ENCODE measurements at regions not wholly inside any gene's neighbourhood (a gene's known extent, or its start where the extent isn't known, plus 50 kb on each side); places are given as distances from the start of the nearest gene placed in this dataset.

GRCh38 chr6:145415616-145416015, 319.7 kb downstream of the EPM2A start:
- H3K4me3 ChIP-seq (ENCODE audit: low read length): no peak overlapping the region
- no peak overlapping the region for H3K27ac ChIP-seq (ENCODE audit: low read length)
- H3K9ac ChIP-seq (ENCODE audit: low read depth, low read length): no peak overlapping the region
- H3K27me3 ChIP-seq (ENCODE audit: insufficient read depth, low read length): no peaks in the 10 kb centered on the region
- H3K36me3 ChIP-seq (ENCODE audit: insufficient read depth, low read depth, low read length): no peaks in the 10 kb centered on the region
- H3K4me1 ChIP-seq (ENCODE audit: insufficient read depth, low read length): no peaks in the 10 kb centered on the region
- no peaks in the 10 kb centered on the region for H3K9me3 ChIP-seq (ENCODE audit: insufficient read depth, low read depth, low read length)

- H3K4me3 ChIP-seq (ENCODE audit: low read length): no peak overlapping the region
- H3K4me1 ChIP-seq (ENCODE audit: insufficient read depth, low read length): no peaks in the 10 kb centered on the region
- no peaks in the 10 kb centered on the region for H3K36me3 ChIP-seq (ENCODE audit: insufficient read depth, low read depth, low read length)
- no peak overlapping the region for H3K9ac ChIP-seq (ENCODE audit: low read depth, low read length)
- no peaks in the 10 kb centered on the region for H3K27me3 ChIP-seq (ENCODE audit: insufficient read depth, low read length)
- no peaks in the 10 kb centered on the region for H3K9me3 ChIP-seq (ENCODE audit: insufficient read depth, low read depth, low read length)
- H3K27ac ChIP-seq (ENCODE audit: low read length): no peak overlapping the region
These were observed 314.7 kb downstream of the EPM2A start for GRCh38 chr6:145420599-145420998.

- no peak overlapping the region for H3K27ac ChIP-seq (ENCODE audit: low read length)
- no peaks in the 10 kb centered on the region for H3K36me3 ChIP-seq (ENCODE audit: insufficient read depth, low read depth, low read length)
- H3K4me1 ChIP-seq (ENCODE audit: insufficient read depth, low read length): peaks cover 15% of the 10 kb centered on the region; the same call in 1 of the 2 replicates
- H3K9ac ChIP-seq (ENCODE audit: low read depth, low read length): no peak overlapping the region
- H3K4me3 ChIP-seq (ENCODE audit: low read length): no peak overlapping the region
- H3K27me3 ChIP-seq (ENCODE audit: insufficient read depth, low read length): no peaks in the 10 kb centered on the region
- H3K9me3 ChIP-seq (ENCODE audit: insufficient read depth, low read depth, low read length): no peaks in the 10 kb centered on the region
These were observed 311.4 kb downstream of the EPM2A start for GRCh38 chr6:145423936-145424335.

- H3K27me3 ChIP-seq (ENCODE audit: insufficient read depth, low read length): no peaks in the 10 kb centered on the region
- no peak overlapping the region for H3K9ac ChIP-seq (ENCODE audit: low read depth, low read length)
These were observed 308.1 kb downstream of the EPM2A start for GRCh38 chr6:145427232-145427631.

GRCh38 chr6:145428706-145429105, 306.6 kb downstream of the EPM2A start:
- H3K27me3 ChIP-seq (ENCODE audit: insufficient read depth, low read length): no peaks in the 10 kb centered on the region
- H3K9ac ChIP-seq (ENCODE audit: low read depth, low read length): no peak overlapping the region
- H3K27ac ChIP-seq (ENCODE audit: low read length): no peak overlapping the region
- peaks cover 15% of the 10 kb centered on the region; the same call in 1 of the 2 replicates for H3K4me1 ChIP-seq (ENCODE audit: insufficient read depth, low read length)
- H3K9me3 ChIP-seq (ENCODE audit: insufficient read depth, low read depth, low read length): no peaks in the 10 kb centered on the region
- H3K36me3 ChIP-seq (ENCODE audit: insufficient read depth, low read depth, low read length): no peaks in the 10 kb centered on the region
- H3K4me3 ChIP-seq (ENCODE audit: low read length): no peak overlapping the region

More at GRCh38 chr6:145427232-145427631, 308.1 kb downstream of the EPM2A start:
- Histone ChIP-seq H3K27ac (ENCODE audit: low read length) (no peak overlapping the region), H3K4me3 (ENCODE audit: low read length) (no peak overlapping the region), H3K9me3 (ENCODE audit: insufficient read depth, low read depth, low read length) (no peaks in the 10 kb centered on the region), H3K36me3 (ENCODE audit: insufficient read depth, low read depth, low read length) (no peaks in the 10 kb centered on the region), H3K4me1 (ENCODE audit: insufficient read depth, low read length) (peaks cover 15% of the 10 kb centered on the region; the same call in 1 of the 2 replicates)

- H3K36me3 ChIP-seq (ENCODE audit: insufficient read depth, low read depth, low read length): no peaks in the 10 kb centered on the region
- H3K27ac ChIP-seq (ENCODE audit: low read length): no peak overlapping the region
- no peaks in the 10 kb centered on the region for H3K27me3 ChIP-seq (ENCODE audit: insufficient read depth, low read length)
- no peaks in the 10 kb centered on the region for H3K4me1 ChIP-seq (ENCODE audit: insufficient read depth, low read length)
- no peak overlapping the region for H3K9ac ChIP-seq (ENCODE audit: low read depth, low read length)
- no peak overlapping the region for H3K4me3 ChIP-seq (ENCODE audit: low read length)
- peaks cover 44% of the 10 kb centered on the region for H3K9me3 ChIP-seq (ENCODE audit: insufficient read depth, low read depth, low read length)
These were observed 293.2 kb downstream of the EPM2A start for GRCh38 chr6:145442110-145442509.

GRCh38 chr6:145445674-145446073, 289.6 kb downstream of the EPM2A start:
- peaks cover 44% of the 10 kb centered on the region for H3K9me3 ChIP-seq (ENCODE audit: insufficient read depth, low read depth, low read length)
- no peak overlapping the region for H3K9ac ChIP-seq (ENCODE audit: low read depth, low read length)
- no peaks in the 10 kb centered on the region for H3K36me3 ChIP-seq (ENCODE audit: insufficient read depth, low read depth, low read length)
- no peaks in the 10 kb centered on the region for H3K27me3 ChIP-seq (ENCODE audit: insufficient read depth, low read length)
- H3K4me3 ChIP-seq (ENCODE audit: low read length): no peak overlapping the region
- no peak overlapping the region for H3K27ac ChIP-seq (ENCODE audit: low read length)
- no peaks in the 10 kb centered on the region for H3K4me1 ChIP-seq (ENCODE audit: insufficient read depth, low read length)

- Histone ChIP-seq H3K27ac (ENCODE audit: low read length) (no peak overlapping the region), H3K9ac (ENCODE audit: low read depth, low read length) (no peak overlapping the region)
These were observed 284.3 kb downstream of the EPM2A start for GRCh38 chr6:145451029-145451428.

GRCh38 chr6:145453376-145453775, 281.9 kb downstream of the EPM2A start:
- Histone ChIP-seq H3K9me3 (ENCODE audit: insufficient read depth, low read depth, low read length) (no peaks in the 10 kb centered on the region), H3K27me3 (ENCODE audit: insufficient read depth, low read length) (no peaks in the 10 kb centered on the region), H3K4me1 (ENCODE audit: insufficient read depth, low read length) (no peaks in the 10 kb centered on the region), H3K36me3 (ENCODE audit: insufficient read depth, low read depth, low read length) (no peaks in the 10 kb centered on the region), H3K9ac (ENCODE audit: low read depth, low read length) (no peak overlapping the region), H3K27ac (ENCODE audit: low read length) (no peak overlapping the region), H3K4me3 (ENCODE audit: low read length) (no peak overlapping the region)

More at GRCh38 chr6:145451029-145451428, 284.3 kb downstream of the EPM2A start:
- Histone ChIP-seq H3K4me1 (ENCODE audit: insufficient read depth, low read length) (no peaks in the 10 kb centered on the region), H3K36me3 (ENCODE audit: insufficient read depth, low read depth, low read length) (no peaks in the 10 kb centered on the region), H3K9me3 (ENCODE audit: insufficient read depth, low read depth, low read length) (peaks cover 7% of the 10 kb centered on the region), H3K4me3 (ENCODE audit: low read length) (no peak overlapping the region), H3K27me3 (ENCODE audit: insufficient read depth, low read length) (no peaks in the 10 kb centered on the region)

GRCh38 chr6:145454006-145454405, 281.3 kb downstream of the EPM2A start:
- Histone ChIP-seq H3K36me3 (ENCODE audit: insufficient read depth, low read depth, low read length) (no peaks in the 10 kb centered on the region), H3K4me1 (ENCODE audit: insufficient read depth, low read length) (no peaks in the 10 kb centered on the region), H3K27ac (ENCODE audit: low read length) (no peak overlapping the region), H3K4me3 (ENCODE audit: low read length) (no peak overlapping the region), H3K9me3 (ENCODE audit: insufficient read depth, low read depth, low read length) (no peaks in the 10 kb centered on the region), H3K9ac (ENCODE audit: low read depth, low read length) (no peak overlapping the region), H3K27me3 (ENCODE audit: insufficient read depth, low read length) (no peaks in the 10 kb centered on the region)

- Histone ChIP-seq H3K4me3 (ENCODE audit: low read length) (no peak overlapping the region), H3K4me1 (ENCODE audit: insufficient read depth, low read length) (no peaks in the 10 kb centered on the region), H3K27ac (ENCODE audit: low read length) (no peak overlapping the region), H3K9ac (ENCODE audit: low read depth, low read length) (no peak overlapping the region), H3K27me3 (ENCODE audit: insufficient read depth, low read length) (no peaks in the 10 kb centered on the region), H3K9me3 (ENCODE audit: insufficient read depth, low read depth, low read length) (no peaks in the 10 kb centered on the region), H3K36me3 (ENCODE audit: insufficient read depth, low read depth, low read length) (no peaks in the 10 kb centered on the region)
These were observed 277.8 kb downstream of the EPM2A start for GRCh38 chr6:145457556-145457955.

GRCh38 chr6:145468534-145468933, 266.8 kb downstream of the EPM2A start:
- H3K36me3 ChIP-seq (ENCODE audit: insufficient read depth, low read depth, low read length): no peaks in the 10 kb centered on the region
- no peaks in the 10 kb centered on the region for H3K4me1 ChIP-seq (ENCODE audit: insufficient read depth, low read length)
- H3K9ac ChIP-seq (ENCODE audit: low read depth, low read length): no peak overlapping the region
- no peaks in the 10 kb centered on the region for H3K27me3 ChIP-seq (ENCODE audit: insufficient read depth, low read length)
- H3K4me3 ChIP-seq (ENCODE audit: low read length): no peak overlapping the region
- H3K9me3 ChIP-seq (ENCODE audit: insufficient read depth, low read depth, low read length): peaks cover 5% of the 10 kb centered on the region; the same call in 1 of the 2 replicates
- no peak overlapping the region for H3K27ac ChIP-seq (ENCODE audit: low read length)

All from iPS-20b (cell line).